HG02970 (cell line): ENCODE measurements at regions not wholly inside any gene's neighbourhood (a gene's known extent, or its start where the extent isn't known, plus 50 kb on each side); places are given as distances from the start of the nearest gene placed in this dataset.
"Not testable (repeated sequence)": the region's sequence is repeated elsewhere in the genome, so short reads cannot be mapped to it uniquely, and the experiment has no call there.

Experiments
- ATAC-seq: cut with Tn5 transposase; IDR thresholded peaks from one replicate; pipeline ENCODE4 v1.9.1; 2021; ENCODE audit warnings: mild to moderate bottlenecking, moderate library complexity, moderate number of reproducible peaks; ENCODE audit not compliant: unreplicated experiment, low FRiP score

- no peak for ATAC-seq
These were observed 1901.3 kb upstream of the TENM3 start for GRCh38 chr4:180341926-180342325.

GRCh38 chr4:180350901-180351300, 1892.3 kb upstream of the TENM3 start:
- no peak for ATAC-seq

GRCh38 chr4:180356766-180357165, 1886.4 kb upstream of the TENM3 start:
- ATAC-seq, result no peak

- not testable (repeated sequence) for ATAC-seq
These were observed 1883.1 kb upstream of the TENM3 start for GRCh38 chr4:180360113-180360512.

GRCh38 chr4:180363815-180364214, 1879.4 kb upstream of the TENM3 start:
- ATAC-seq, result no peak

GRCh38 chr4:180372691-180373090, 1870.5 kb upstream of the TENM3 start:
- ATAC-seq, result no peak

GRCh38 chr4:180377741-180378140, 1865.5 kb upstream of the TENM3 start:
- no peak for ATAC-seq

- ATAC-seq, result no peak
These were observed 1862.5 kb upstream of the TENM3 start for GRCh38 chr4:180380733-180381132.

- ATAC-seq, result no peak
These were observed 1851.6 kb upstream of the TENM3 start for GRCh38 chr4:180391613-180392012.

- ATAC-seq, result no peak
These were observed 1848.9 kb upstream of the TENM3 start for GRCh38 chr4:180394312-180394711.

- ATAC-seq, result no peak
These were observed 1848.5 kb upstream of the TENM3 start for GRCh38 chr4:180394730-180395129.

- no peak for ATAC-seq
These were observed 1844.6 kb upstream of the TENM3 start for GRCh38 chr4:180398564-180398963.

GRCh38 chr4:180407275-180407885, 1835.8 kb upstream of the TENM3 start:
- ATAC-seq, result no peak

- no peak for ATAC-seq
These were observed 1824.2 kb upstream of the TENM3 start for GRCh38 chr4:180418819-180419531.

- ATAC-seq, result no peak
These were observed 1820.1 kb upstream of the TENM3 start for GRCh38 chr4:180422989-180423711.

- ATAC-seq, result no peak
These were observed 1819.5 kb upstream of the TENM3 start for GRCh38 chr4:180423712-180424057.

GRCh38 chr4:180426938-180427337, 1816.3 kb upstream of the TENM3 start:
- no peak for ATAC-seq

GRCh38 chr4:180430283-180430682, 1812.9 kb upstream of the TENM3 start:
- ATAC-seq, result no peak

GRCh38 chr4:180434131-180434895, 1808.9 kb upstream of the TENM3 start:
- peak; percentile 93 for ATAC-seq

- no peak for ATAC-seq
These were observed 1806.8 kb upstream of the TENM3 start for GRCh38 chr4:180436361-180436760.

- no peak for ATAC-seq
These were observed 1805.6 kb upstream of the TENM3 start for GRCh38 chr4:180437601-180438000.
